BJ (cell line): ENCODE measurements at regions not wholly inside any gene's neighbourhood (a gene's known extent, or its start where the extent isn't known, plus 50 kb on each side); places are given as distances from the start of the nearest gene placed in this dataset.

Experiments used
- CTCF ChIA-PET: fragments of 350-600 bp; formaldehyde crosslinking; extraction: SDS; loops from one replicate; lab custom pipeline; 2021; ENCODE audit warnings: antibody characterized with exemption, inconsistent platforms; lab: Yijun Ruan, JAX
- POLR2A ChIA-PET: fragments of 300-600 bp; sonication (Branson Sonifier 250); formaldehyde crosslinking; extraction: SDS; loops from one replicate; lab custom pipeline; 2021; ENCODE audit warnings: antibody characterized with exemption; lab: Charles Lee
- DNase-seq: peaks from one replicate; pipeline ENCODE4 v3.0.0-alpha.2; 2011; ENCODE audit warnings: low read depth
- H3K27me3 ChIP-seq: 2 replicates; pipeline ENCODE4 v1.6.0; 2011; ENCODE audit warnings: low read length; ENCODE audit not compliant: control insufficient read depth, insufficient read depth
- H3K36me3 ChIP-seq: 2 replicates; pipeline ENCODE4 v1.5.1; 2011; ENCODE audit warnings: low read length; ENCODE audit not compliant: control insufficient read depth, insufficient read depth
- H3K4me3 ChIP-seq: 2 replicates; pipeline ENCODE4 v1.5.1; 2011; ENCODE audit warnings: low read depth, mild to moderate bottlenecking, control low read depth, low read length
- TF ChIP-seq, protein P1 (sequence below): IDR thresholded peaks from 2 replicates; pipeline ENCODE4 v1.5.1; 2011; ENCODE audit warnings: low read depth, mild to moderate bottlenecking, control low read depth, inconsistent platforms, low read length, moderate library complexity; ENCODE audit not compliant: insufficient read depth

DNA sequence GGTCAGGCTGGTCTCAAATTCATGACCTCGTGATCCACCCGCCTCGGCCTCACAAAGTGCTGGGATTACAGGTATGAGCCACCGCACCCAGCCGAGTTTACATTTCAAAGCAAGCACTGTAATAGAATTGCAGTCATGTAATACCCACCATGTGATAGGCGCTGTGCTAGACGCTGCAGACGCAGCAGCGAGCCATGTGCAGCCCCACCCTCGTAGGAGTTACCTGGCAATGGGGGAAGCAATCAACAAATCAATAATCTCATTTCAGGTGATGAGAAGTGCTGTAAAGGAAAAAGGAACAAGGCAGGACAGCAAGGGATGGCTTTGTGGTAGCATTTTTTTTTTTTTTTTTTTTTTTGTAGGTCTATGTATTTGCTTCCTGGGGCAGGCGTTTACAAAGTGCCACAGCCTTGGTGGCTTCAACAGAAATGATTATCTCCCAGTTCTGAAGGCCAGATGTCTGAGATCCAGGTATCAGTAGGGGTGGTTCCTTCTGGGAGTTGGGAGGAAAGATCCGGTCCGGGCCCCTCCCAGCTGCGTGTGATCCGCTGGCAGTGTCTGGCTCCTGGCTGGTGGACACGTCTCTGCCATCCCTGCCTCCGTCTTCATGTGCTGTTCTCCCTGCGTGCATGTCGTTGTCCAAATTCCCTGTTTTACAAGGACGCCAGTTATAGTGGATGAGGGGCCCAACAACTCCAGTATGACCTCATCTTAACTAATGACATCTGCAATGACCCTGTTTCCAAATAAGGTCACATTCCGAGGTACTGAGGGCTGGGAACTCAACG is 72.8 kb downstream of the TNFAIP2 start:
- TF ChIP-seq, protein P1, sequence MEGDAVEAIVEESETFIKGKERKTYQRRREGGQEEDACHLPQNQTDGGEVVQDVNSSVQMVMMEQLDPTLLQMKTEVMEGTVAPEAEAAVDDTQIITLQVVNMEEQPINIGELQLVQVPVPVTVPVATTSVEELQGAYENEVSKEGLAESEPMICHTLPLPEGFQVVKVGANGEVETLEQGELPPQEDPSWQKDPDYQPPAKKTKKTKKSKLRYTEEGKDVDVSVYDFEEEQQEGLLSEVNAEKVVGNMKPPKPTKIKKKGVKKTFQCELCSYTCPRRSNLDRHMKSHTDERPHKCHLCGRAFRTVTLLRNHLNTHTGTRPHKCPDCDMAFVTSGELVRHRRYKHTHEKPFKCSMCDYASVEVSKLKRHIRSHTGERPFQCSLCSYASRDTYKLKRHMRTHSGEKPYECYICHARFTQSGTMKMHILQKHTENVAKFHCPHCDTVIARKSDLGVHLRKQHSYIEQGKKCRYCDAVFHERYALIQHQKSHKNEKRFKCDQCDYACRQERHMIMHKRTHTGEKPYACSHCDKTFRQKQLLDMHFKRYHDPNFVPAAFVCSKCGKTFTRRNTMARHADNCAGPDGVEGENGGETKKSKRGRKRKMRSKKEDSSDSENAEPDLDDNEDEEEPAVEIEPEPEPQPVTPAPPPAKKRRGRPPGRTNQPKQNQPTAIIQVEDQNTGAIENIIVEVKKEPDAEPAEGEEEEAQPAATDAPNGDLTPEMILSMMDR, result no peak
- POLR2A ChIA-PET, result no interaction called here
- Histone ChIP-seq H3K36me3 (no peaks in the 10 kb centered on the region), H3K27me3 (peaks cover 2% of the 10 kb centered on the region; the same call in 1 of the 2 replicates), H3K4me3 (no peak overlapping the region)
- CTCF ChIA-PET, result interaction anchor here (1.1 kb wide), 1 partner anchor 91 kb away, joined by 3 read pairs; no protein-coding TSS in a partner anchor
- DNase-seq, result no peak

DNA sequence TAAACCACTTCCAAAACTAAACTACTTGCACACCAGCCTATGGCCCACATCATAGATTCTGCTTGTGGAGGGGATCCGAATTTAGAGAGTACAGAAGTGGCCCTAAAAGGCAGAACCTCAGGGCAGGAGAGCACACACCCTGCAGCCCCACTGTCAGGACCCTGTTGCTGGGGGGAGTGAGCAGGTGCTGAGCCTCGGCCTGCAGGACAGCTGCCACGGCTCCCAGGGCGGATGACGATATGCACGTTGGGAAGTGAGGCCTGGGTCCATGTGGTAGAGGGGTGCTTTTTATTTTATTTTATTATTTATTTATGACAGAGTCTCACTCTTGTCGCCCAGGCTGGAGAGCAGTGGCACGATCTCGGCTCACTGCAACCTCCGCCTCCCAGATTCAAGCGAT is 73.5 kb downstream of the TNFAIP2 start:
- Histone ChIP-seq H3K4me3 (no peak overlapping the region), H3K36me3 (no peaks in the 10 kb centered on the region), H3K27me3 (peaks cover 2% of the 10 kb centered on the region; the same call in 1 of the 2 replicates)
- CTCF ChIA-PET, result interaction anchor here (1.1 kb wide), 1 partner anchor 92 kb away, joined by 3 read pairs; no protein-coding TSS in a partner anchor
- POLR2A ChIA-PET, result no interaction called here
- TF ChIP-seq, protein P1, result no peak
- DNase-seq, result no peak

DNA sequence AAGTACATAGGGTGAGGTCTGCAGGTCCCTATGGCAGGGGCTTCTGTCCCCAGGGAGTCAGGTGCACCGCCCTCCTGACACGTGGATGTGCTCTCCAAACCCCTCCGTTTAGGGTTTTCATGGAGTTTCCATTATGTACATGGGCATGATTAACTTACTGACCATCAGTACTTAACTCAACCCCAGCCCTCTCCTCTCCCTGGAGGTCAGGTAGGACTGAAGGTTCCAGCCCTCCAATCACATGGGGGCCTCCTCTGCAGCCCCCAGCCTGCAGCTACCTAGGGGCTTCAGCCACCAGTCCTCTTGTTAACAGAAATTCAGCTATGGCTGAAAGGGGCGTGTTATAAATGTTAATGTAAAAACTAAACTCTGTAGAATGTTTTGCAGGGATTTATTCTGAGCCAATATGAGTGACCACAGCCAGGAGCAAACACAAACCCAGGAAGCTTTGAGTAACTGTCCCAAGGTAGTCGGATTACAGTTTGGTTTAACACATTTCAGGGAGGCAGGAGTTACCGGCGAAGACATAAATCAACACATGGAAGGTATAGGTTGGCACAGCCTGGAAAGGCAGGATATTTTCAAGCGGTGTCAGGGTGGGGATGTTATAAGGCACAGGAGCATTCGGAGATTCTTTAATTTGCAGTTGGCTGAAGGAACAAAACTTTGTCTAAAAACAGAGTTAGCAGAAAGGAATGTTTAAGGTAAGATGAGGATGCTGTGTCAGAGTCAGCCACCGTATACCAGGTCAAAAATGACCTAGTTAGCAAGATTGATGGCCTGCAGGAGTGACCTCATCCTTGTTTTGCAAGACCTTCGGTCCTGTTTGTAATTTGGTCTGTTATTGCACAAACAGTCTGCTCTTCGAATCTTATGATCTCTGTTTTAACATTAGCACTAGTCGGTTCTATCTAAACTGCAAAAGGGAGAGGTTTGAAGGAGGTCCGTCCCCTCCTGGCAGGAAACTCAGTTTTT is 75.2 kb downstream of the TNFAIP2 start:
- TF ChIP-seq, protein P1, result no peak
- H3K27me3 ChIP-seq, result no peaks in the 10 kb centered on the region
- H3K4me3 ChIP-seq, result no peak overlapping the region
- peak; percentile 77 for DNase-seq
- H3K36me3 ChIP-seq, result no peaks in the 10 kb centered on the region
- ChIA-PET POLR2A (no interaction called here), CTCF (interaction anchor here (1.2 kb wide), 1 partner anchor 83 kb away, joined by 3 read pairs; no protein-coding TSS in a partner anchor)

DNA sequence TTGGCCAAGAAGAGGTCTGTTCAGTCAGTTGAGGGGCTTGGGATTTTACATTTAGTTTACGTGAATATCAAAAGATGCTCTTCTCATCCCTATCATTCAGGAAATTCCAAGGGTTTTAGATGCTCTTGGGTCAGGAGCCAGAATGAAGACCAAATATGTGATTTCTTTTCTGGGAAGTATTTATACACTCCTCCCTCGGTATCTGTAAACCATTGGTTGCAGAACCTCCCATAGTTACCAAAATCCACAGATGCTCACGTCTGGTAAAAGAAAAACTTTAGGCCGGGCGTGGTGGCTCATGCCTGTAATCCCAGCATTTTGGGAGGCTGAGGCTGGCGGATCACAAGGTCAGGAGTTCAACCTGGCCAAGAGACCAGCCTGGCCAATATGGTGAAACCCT is 75.9 kb downstream of the TNFAIP2 start:
- TF ChIP-seq, protein P1, result no peak

More for the DNA sequence above, 75.9 kb downstream of the TNFAIP2 start:
- DNase-seq, result peak; percentile 76
- ChIA-PET CTCF (no interaction called here), POLR2A (no interaction called here)
- no peaks in the 10 kb centered on the region for H3K36me3 ChIP-seq
- H3K27me3 ChIP-seq, result no peaks in the 10 kb centered on the region
- H3K4me3 ChIP-seq, result no peak overlapping the region
